PC-9 (cell line): ENCODE measurements at regions not wholly inside any gene's neighbourhood (a gene's known extent, or its start where the extent isn't known, plus 50 kb on each side); places are given as distances from the start of the nearest gene placed in this dataset.

Source experiments
- CTCF ChIP-seq: fragments of 200-600 bp; sonication (generic); conservative IDR thresholded peaks from 2 replicates; pipeline ENCODE4 v1.6.1; 2017; ENCODE audit warnings: mixed run types, antibody characterized with exemption, mild to moderate bottlenecking, moderate library complexity
- EZH2 ChIP-seq: fragments of 200-600 bp; sonication (generic); IDR thresholded peaks from 2 replicates; pipeline ENCODE4 v1.8.0; 2017; ENCODE audit warnings: antibody characterized with exemption, low read depth

DNA sequence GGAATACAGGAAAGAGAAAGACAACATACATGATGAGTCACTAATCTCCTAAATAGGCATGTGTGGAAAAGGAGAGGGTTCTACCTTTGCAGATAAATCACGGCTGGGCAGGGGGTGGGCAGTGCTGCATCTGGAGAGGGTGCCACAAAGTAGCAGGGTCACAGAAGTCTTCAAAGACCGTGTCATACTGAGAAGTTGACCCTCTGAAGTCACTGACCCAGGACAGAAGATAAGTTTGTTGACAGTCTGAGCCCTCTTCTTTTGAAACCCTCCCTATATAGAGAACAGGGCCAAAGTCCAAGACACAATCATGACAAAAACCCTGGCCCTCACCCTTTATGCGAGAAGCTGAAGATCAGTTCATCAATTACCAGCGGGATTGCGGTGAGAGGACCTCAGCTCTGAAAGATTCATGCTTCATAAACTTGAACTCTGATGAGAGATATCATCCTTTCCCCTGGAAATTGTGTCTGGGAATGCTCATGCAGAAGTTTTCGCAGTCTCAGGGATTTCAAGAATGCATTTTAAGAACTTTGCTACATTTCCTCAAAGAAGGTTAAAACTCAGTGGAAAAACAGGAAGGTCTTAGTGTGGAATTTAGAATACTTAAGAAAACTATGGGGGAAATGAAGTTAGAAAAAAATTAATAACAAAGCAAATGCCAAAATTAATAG, 129.5 kb downstream of the FAM124B start:
- TF ChIP-seq CTCF (no peak), EZH2 (no peak)
